ENCODE measurements at regions not wholly inside any gene's neighbourhood (a gene's known extent, or its start where the extent isn't known, plus 50 kb on each side); places are given as distances from the start of the nearest gene placed in this dataset.

DNA sequence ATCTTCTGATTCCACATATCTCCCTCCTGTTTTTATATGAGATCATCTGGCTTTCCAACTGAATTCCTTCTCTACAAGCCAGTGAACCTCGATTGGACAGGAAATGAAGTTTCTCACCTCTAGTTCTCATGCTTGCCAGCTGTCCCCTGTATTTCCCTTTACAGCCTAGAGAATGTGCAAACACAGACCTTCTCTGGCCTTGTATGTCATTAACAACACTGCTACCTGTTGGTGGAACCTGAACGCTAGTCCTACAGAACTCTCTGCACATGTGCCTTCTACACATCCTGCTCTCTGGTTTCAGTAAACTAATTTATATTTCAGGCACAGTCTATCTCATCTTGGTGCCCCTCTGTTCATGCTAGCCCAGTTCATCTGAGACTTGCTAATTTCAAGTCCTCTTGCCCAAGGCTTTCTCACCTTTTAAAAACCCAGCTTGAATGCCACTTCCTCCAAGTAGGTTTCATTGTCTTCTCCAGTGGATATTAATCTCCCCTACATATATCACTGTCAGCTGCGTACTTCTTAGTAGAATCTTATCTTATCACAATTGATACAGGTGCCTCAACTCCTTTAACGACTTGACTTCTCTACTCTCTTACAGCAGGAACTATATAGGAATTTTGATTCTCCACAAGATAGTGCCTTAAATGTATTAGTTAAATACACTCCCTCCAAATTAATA lies 549.9 kb downstream of the PLPP3 start (continued):
- TF ChIP-seq, protein P1, sequence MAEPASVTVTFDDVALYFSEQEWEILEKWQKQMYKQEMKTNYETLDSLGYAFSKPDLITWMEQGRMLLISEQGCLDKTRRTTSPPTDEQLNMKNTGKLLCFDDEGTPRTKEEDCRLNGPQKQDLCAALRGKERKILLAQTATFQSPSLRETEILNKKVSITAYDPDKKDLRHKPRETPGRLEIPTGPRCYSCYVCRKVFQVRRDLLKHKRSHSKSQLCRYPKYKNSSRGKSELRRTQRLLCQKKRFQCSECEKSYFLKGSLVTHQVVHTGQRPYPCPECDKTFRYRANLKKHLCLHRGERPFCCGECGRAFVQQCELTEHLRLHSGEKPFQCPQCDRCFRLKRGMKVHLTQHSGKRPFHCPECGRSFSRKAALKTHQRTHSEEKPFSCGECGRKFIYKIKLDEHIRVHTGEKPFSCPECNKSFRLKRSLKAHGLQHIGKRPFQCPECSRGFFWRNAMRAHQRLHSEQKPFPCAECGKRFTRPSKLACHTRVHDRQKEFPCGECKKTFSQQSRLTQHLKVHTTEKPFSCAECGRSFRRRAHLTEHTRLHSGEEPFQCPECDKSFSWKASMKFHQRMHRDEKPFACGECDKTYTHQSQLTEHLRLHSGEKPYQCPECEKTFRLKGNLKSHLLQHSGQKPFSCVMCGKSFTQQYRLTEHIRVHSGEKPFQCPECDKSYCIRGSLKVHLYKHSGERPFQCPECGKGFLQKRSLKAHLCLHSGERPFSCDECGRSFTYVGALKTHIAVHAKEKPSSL (CRISPR knock-in tag; conservative IDR thresholded peaks at IDR 0.05): no peak
- TF ChIP-seq SMAD3 (CRISPR knock-in tag; IDR thresholded peaks at IDR 0.05; ENCODE audit: borderline replicate concordance): no peak
- TF ChIP-seq, protein P2, sequence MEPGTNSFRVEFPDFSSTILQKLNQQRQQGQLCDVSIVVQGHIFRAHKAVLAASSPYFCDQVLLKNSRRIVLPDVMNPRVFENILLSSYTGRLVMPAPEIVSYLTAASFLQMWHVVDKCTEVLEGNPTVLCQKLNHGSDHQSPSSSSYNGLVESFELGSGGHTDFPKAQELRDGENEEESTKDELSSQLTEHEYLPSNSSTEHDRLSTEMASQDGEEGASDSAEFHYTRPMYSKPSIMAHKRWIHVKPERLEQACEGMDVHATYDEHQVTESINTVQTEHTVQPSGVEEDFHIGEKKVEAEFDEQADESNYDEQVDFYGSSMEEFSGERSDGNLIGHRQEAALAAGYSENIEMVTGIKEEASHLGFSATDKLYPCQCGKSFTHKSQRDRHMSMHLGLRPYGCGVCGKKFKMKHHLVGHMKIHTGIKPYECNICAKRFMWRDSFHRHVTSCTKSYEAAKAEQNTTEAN (CRISPR knock-in tag; IDR thresholded peaks at IDR 0.05): no peak
- TF ChIP-seq, protein P3, sequence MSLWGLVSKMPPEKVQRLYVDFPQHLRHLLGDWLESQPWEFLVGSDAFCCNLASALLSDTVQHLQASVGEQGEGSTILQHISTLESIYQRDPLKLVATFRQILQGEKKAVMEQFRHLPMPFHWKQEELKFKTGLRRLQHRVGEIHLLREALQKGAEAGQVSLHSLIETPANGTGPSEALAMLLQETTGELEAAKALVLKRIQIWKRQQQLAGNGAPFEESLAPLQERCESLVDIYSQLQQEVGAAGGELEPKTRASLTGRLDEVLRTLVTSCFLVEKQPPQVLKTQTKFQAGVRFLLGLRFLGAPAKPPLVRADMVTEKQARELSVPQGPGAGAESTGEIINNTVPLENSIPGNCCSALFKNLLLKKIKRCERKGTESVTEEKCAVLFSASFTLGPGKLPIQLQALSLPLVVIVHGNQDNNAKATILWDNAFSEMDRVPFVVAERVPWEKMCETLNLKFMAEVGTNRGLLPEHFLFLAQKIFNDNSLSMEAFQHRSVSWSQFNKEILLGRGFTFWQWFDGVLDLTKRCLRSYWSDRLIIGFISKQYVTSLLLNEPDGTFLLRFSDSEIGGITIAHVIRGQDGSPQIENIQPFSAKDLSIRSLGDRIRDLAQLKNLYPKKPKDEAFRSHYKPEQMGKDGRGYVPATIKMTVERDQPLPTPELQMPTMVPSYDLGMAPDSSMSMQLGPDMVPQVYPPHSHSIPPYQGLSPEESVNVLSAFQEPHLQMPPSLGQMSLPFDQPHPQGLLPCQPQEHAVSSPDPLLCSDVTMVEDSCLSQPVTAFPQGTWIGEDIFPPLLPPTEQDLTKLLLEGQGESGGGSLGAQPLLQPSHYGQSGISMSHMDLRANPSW (CRISPR knock-in tag; conservative IDR thresholded peaks at IDR 0.05; ENCODE audit: low read depth): no peak

DNA sequence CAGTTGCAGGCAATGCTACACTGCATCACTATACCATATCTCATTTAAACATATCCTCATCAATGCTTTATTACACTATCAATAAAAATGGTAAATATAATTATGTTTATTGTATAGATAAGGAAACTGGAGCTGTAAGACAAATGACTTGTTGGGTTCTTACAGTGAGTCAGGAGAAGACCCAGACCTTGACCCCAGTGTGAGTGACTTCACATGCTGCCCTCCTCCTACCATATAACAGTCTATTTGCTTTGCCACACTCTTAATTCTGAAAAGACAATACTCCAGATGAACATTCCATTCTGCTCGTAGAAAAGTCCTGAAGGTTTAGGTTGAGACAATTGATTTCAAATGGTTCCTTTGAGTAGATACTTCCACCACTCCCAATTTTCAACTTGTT lies 550.5 kb downstream of the PLPP3 start:
- H3K36me3 Mint-ChIP-seq: no peaks in the 10 kb centered on the region
- no peak for TF ChIP-seq JAZF1 (CRISPR knock-in tag; IDR thresholded peaks at IDR 0.05)
- TF ChIP-seq CREM (CRISPR knock-in tag; IDR thresholded peaks at IDR 0.05): no peak
- TF ChIP-seq, protein P4, sequence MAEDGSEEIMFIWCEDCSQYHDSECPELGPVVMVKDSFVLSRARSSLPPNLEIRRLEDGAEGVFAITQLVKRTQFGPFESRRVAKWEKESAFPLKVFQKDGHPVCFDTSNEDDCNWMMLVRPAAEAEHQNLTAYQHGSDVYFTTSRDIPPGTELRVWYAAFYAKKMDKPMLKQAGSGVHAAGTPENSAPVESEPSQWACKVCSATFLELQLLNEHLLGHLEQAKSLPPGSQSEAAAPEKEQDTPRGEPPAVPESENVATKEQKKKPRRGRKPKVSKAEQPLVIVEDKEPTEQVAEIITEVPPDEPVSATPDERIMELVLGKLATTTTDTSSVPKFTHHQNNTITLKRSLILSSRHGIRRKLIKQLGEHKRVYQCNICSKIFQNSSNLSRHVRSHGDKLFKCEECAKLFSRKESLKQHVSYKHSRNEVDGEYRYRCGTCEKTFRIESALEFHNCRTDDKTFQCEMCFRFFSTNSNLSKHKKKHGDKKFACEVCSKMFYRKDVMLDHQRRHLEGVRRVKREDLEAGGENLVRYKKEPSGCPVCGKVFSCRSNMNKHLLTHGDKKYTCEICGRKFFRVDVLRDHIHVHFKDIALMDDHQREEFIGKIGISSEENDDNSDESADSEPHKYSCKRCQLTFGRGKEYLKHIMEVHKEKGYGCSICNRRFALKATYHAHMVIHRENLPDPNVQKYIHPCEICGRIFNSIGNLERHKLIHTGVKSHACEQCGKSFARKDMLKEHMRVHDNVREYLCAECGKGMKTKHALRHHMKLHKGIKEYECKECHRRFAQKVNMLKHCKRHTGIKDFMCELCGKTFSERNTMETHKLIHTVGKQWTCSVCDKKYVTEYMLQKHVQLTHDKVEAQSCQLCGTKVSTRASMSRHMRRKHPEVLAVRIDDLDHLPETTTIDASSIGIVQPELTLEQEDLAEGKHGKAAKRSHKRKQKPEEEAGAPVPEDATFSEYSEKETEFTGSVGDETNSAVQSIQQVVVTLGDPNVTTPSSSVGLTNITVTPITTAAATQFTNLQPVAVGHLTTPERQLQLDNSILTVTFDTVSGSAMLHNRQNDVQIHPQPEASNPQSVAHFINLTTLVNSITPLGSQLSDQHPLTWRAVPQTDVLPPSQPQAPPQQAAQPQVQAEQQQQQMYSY (CRISPR knock-in tag; IDR thresholded peaks at IDR 0.05): no peak
- no peak for TF ChIP-seq JUN (CRISPR knock-in tag; IDR thresholded peaks at IDR 0.05)
- TF ChIP-seq, protein P5, sequence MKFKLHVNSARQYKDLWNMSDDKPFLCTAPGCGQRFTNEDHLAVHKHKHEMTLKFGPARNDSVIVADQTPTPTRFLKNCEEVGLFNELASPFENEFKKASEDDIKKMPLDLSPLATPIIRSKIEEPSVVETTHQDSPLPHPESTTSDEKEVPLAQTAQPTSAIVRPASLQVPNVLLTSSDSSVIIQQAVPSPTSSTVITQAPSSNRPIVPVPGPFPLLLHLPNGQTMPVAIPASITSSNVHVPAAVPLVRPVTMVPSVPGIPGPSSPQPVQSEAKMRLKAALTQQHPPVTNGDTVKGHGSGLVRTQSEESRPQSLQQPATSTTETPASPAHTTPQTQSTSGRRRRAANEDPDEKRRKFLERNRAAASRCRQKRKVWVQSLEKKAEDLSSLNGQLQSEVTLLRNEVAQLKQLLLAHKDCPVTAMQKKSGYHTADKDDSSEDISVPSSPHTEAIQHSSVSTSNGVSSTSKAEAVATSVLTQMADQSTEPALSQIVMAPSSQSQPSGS (CRISPR knock-in tag; IDR thresholded peaks at IDR 0.05; ENCODE audit: borderline replicate concordance, low read depth): no peak
- TF ChIP-seq, protein P2 (CRISPR knock-in tag; IDR thresholded peaks at IDR 0.05): no peak
- TF ChIP-seq, protein P6, sequence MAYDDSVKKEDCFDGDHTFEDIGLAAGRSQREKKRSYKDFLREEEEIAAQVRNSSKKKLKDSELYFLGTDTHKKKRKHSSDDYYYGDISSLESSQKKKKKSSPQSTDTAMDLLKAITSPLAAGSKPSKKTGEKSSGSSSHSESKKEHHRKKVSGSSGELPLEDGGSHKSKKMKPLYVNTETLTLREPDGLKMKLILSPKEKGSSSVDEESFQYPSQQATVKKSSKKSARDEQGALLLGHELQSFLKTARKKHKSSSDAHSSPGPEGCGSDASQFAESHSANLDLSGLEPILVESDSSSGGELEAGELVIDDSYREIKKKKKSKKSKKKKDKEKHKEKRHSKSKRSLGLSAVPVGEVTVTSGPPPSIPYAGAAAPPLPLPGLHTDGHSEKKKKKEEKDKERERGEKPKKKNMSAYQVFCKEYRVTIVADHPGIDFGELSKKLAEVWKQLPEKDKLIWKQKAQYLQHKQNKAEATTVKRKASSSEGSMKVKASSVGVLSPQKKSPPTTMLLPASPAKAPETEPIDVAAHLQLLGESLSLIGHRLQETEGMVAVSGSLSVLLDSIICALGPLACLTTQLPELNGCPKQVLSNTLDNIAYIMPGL (CRISPR knock-in tag; IDR thresholded peaks at IDR 0.05): no peak
- TF ChIP-seq TEAD1 (CRISPR knock-in tag; IDR thresholded peaks at IDR 0.05): no peak
- CTCF ChIA-PET: no interaction called here

More for the DNA sequence above, 550.5 kb downstream of the PLPP3 start:
- POLR2A ChIA-PET: no interaction called here
- Mint-ChIP-seq H3K4me1 (no peaks in the 10 kb centered on the region), H3K27ac (no peak overlapping the region), H3K4me3 (no peak overlapping the region), H3K27me3 (ENCODE audit: low read depth) (no peaks in the 10 kb centered on the region), H3K9me3 (no peaks in the 10 kb centered on the region; the same call in 1 of the 2 replicates)
- no peak for DNase-seq (ENCODE audit: low spot score)
- no peak for ATAC-seq
